ENCODE measurements at regions not wholly inside any gene's neighbourhood (a gene's known extent, or its start where the extent isn't known, plus 50 kb on each side); places are given as distances from the start of the nearest gene placed in this dataset.

GRCh38 chr7:42991913-42992591 lies 59.9 kb downstream of the MRPL32 start:
- no peaks in the 10 kb centered on the region for H3K36me3 ChIP-seq (ENCODE audit: control insufficient read depth, insufficient read depth, low read length)
- ATAC-seq (no peak), DNase-seq (ENCODE audit: low read depth, low spot score) (no peak)
- POLR2A ChIA-PET, result no interaction called here
- TF ChIP-seq, protein P1, sequence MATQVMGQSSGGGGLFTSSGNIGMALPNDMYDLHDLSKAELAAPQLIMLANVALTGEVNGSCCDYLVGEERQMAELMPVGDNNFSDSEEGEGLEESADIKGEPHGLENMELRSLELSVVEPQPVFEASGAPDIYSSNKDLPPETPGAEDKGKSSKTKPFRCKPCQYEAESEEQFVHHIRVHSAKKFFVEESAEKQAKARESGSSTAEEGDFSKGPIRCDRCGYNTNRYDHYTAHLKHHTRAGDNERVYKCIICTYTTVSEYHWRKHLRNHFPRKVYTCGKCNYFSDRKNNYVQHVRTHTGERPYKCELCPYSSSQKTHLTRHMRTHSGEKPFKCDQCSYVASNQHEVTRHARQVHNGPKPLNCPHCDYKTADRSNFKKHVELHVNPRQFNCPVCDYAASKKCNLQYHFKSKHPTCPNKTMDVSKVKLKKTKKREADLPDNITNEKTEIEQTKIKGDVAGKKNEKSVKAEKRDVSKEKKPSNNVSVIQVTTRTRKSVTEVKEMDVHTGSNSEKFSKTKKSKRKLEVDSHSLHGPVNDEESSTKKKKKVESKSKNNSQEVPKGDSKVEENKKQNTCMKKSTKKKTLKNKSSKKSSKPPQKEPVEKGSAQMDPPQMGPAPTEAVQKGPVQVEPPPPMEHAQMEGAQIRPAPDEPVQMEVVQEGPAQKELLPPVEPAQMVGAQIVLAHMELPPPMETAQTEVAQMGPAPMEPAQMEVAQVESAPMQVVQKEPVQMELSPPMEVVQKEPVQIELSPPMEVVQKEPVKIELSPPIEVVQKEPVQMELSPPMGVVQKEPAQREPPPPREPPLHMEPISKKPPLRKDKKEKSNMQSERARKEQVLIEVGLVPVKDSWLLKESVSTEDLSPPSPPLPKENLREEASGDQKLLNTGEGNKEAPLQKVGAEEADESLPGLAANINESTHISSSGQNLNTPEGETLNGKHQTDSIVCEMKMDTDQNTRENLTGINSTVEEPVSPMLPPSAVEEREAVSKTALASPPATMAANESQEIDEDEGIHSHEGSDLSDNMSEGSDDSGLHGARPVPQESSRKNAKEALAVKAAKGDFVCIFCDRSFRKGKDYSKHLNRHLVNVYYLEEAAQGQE (IDR thresholded peaks at IDR 0.05; ENCODE audit: insufficient read depth in 1 of 2, low read depth in 2 of 2, low read length in 1 of 2), result no peak
- TF ChIP-seq SIN3A (IDR thresholded peaks at IDR 0.05; ENCODE audit: borderline replicate concordance, insufficient read depth, low read depth, low read length), result no peak
- TF ChIP-seq CTCF (IDR thresholded peaks at IDR 0.05), result no peak
- no peak for TF ChIP-seq TCF7L2 (IDR thresholded peaks at IDR 0.05; ENCODE audit: low read depth, low read length)
- TF ChIP-seq POLR2AphosphoS5 (IDR thresholded peaks at IDR 0.05; ENCODE audit: low read depth, low read length), result no peak
- no TSS peak for BruUV-seq (replicated peaks)
- CTCF ChIA-PET, result no interaction called here
- H3K27ac ChIP-seq (ENCODE audit: low read length), result no peak overlapping the region
- in situ Hi-C loops (cut with HindIII; ENCODE audit: low pct_unique_long_range_greater_than_20kb, low sequenced_read_pairs) (no loop called here), intact Hi-C loops (cut with micrococcal nuclease; ENCODE audit: unreplicated experiment) (no loop called here)
- H3K27me3 ChIP-seq (ENCODE audit: control insufficient read depth, insufficient read depth, low read length), result no peaks in the 10 kb centered on the region
- H3K9me3 ChIP-seq (ENCODE audit: control insufficient read depth, insufficient read depth, low read depth, low read length), result no peaks in the 10 kb centered on the region
- H3K4me3 ChIP-seq (ENCODE audit: low read depth in 2 of 2, low read length in 2 of 2), result no peak overlapping the region
- no peaks in the 10 kb centered on the region for H3K4me1 ChIP-seq (ENCODE audit: control insufficient read depth, insufficient read depth, low read length)

GRCh38 chr7:42993038-42993437 lies 60.9 kb downstream of the MRPL32 start:
- TF ChIP-seq TCF7L2 (IDR thresholded peaks at IDR 0.05; ENCODE audit: low read depth, low read length) (no peak), CTCF (IDR thresholded peaks at IDR 0.05) (no peak), POLR2AphosphoS5 (IDR thresholded peaks at IDR 0.05; ENCODE audit: low read depth, low read length) (no peak)
- in situ Hi-C loops (cut with HindIII; ENCODE audit: low pct_unique_long_range_greater_than_20kb, low sequenced_read_pairs) (no loop called here), intact Hi-C loops (cut with micrococcal nuclease; ENCODE audit: unreplicated experiment) (no loop called here)
- no peak for DNase-seq (ENCODE audit: low read depth, low spot score)
- Histone ChIP-seq H3K36me3 (ENCODE audit: control insufficient read depth, insufficient read depth, low read length) (no peaks in the 10 kb centered on the region), H3K4me3 (ENCODE audit: low read depth in 2 of 2, low read length in 2 of 2) (no peak overlapping the region), H3K27ac (ENCODE audit: low read length) (no peak overlapping the region), H3K9me3 (ENCODE audit: control insufficient read depth, insufficient read depth, low read depth, low read length) (no peaks in the 10 kb centered on the region), H3K27me3 (ENCODE audit: control insufficient read depth, insufficient read depth, low read length) (no peaks in the 10 kb centered on the region), H3K4me1 (ENCODE audit: control insufficient read depth, insufficient read depth, low read length) (no peaks in the 10 kb centered on the region)
- ChIA-PET POLR2A (no interaction called here), CTCF (interaction anchor here (0.5 kb wide), 1 partner anchor 177 kb away, joined by 5 read pairs; no protein-coding TSS in a partner anchor)
- no TSS peak for BruUV-seq (replicated peaks)
- no peak for ATAC-seq
